Ascending aorta (tissue), 2 donors: ENCODE measurements at regions not wholly inside any gene's neighbourhood (a gene's known extent, or its start where the extent isn't known, plus 50 kb on each side); places are given as distances from the start of the nearest gene placed in this dataset.

Source experiments
- DNase-seq, 2 donors: peaks; one replicate each; pipeline ENCODE4 v3.0.0-alpha.2; 2019; ENCODE audit warnings: low spot score in 2 of 2
- H3K27ac ChIP-seq, 2 donors: fragments of 200-600 bp; sonication (generic); one replicate each; pipeline ENCODE4 v1.5.1; 2016 to 2017; ENCODE audit warnings: mild to moderate bottlenecking in 1 of 2
- H3K27me3 ChIP-seq: fragments of 200-600 bp; sonication (generic); one replicate; pipeline ENCODE4 v1.5.1; 2017
- H3K36me3 ChIP-seq, 2 donors: fragments of 200-600 bp; sonication (generic); one replicate each; pipeline ENCODE4 v1.5.1; 2016
- H3K4me1 ChIP-seq, 2 donors: fragments of 200-600 bp; sonication (generic); one replicate each; pipeline ENCODE4 v1.5.1; 2016 to 2017; ENCODE audit warnings: mild to moderate bottlenecking in 1 of 2
- H3K4me3 ChIP-seq, 2 donors: fragments of 200-600 bp; sonication (generic); one replicate each; pipeline ENCODE4 v1.5.1; 2016 to 2017; ENCODE audit warnings: mild to moderate bottlenecking in 1 of 2
- H3K9me3 ChIP-seq, 2 donors: fragments of 200-600 bp; sonication (generic); one replicate each; pipeline ENCODE4 v1.5.1; 2016
- intact Hi-C: fragments of 100-400 bp; cut with DNase I; formaldehyde crosslinking; loops from one replicate; pipeline ENCODE4 v1.15.1; 2023
- TF ChIP-seq, protein P1 (sequence below), 3 experiments: fragments of 200-600 bp in 2 of 3; fragments of 450-650 bp in 1 of 3; sonication (generic) in 2 of 3; IDR thresholded peaks; one replicate each; pipeline ENCODE4 v1.5.1; 2016 to 2019; ENCODE audit warnings: antibody characterized with exemption in 3 of 3, mild to moderate bottlenecking in 1 of 3, moderate library complexity in 1 of 3

DNA sequence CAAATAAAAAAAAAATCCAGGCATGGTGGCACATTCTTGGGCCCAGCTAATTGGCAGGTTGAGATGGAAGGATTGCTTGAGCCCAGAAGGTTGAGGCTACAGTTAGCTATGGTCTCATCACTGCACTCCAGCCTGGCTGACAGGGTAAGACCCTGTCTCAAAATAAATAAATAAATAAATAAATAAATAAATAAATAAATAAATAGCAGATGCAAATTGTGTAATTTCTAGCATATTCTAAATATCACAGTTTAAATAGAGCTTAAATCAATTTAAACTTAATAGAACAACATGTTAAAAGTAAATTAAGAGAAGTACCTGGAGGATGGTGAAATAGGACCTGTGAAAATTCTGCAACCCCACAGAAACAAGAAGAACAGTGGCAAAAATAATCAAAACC is 290.5 kb downstream of the TFEC start:
- H3K36me3 ChIP-seq = no peaks in the 10 kb centered on the region
- no peaks in the 10 kb centered on the region for H3K27me3 ChIP-seq
- DNase-seq = no peak
- intact Hi-C loops = no loop called here
- no peak overlapping the region for H3K4me3 ChIP-seq
- H3K27ac ChIP-seq = no peak overlapping the region
- no peaks in the 10 kb centered on the region for H3K4me1 ChIP-seq
- no peaks in the 10 kb centered on the region for H3K9me3 ChIP-seq
- TF ChIP-seq, protein P1, sequence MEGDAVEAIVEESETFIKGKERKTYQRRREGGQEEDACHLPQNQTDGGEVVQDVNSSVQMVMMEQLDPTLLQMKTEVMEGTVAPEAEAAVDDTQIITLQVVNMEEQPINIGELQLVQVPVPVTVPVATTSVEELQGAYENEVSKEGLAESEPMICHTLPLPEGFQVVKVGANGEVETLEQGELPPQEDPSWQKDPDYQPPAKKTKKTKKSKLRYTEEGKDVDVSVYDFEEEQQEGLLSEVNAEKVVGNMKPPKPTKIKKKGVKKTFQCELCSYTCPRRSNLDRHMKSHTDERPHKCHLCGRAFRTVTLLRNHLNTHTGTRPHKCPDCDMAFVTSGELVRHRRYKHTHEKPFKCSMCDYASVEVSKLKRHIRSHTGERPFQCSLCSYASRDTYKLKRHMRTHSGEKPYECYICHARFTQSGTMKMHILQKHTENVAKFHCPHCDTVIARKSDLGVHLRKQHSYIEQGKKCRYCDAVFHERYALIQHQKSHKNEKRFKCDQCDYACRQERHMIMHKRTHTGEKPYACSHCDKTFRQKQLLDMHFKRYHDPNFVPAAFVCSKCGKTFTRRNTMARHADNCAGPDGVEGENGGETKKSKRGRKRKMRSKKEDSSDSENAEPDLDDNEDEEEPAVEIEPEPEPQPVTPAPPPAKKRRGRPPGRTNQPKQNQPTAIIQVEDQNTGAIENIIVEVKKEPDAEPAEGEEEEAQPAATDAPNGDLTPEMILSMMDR (IDR thresholded peaks at IDR 0.05) = no peak

DNA sequence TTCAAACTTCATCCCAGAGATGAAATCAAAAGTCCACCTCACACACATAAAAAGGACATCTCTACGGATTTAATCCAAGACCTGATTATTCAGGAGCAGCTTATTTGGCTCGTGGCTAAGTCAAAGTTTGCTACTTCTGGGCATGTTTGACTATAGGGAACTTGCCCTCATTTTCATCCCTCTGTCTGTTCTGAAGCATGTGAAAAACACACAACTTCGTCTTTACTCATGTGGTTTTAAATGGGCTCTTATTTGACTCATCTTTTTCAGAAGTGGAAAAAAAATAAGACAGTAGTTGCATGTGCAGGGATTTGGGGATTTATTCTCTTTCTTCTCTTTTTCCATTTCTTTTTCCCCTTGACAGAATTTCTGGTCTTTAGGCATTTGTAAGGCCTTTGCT is 295.9 kb downstream of the TFEC start:
- Histone ChIP-seq H3K4me3 (no peak overlapping the region), H3K36me3 (no peaks in the 10 kb centered on the region), H3K4me1 (no peaks in the 10 kb centered on the region), H3K27ac (no peak overlapping the region), H3K9me3 (no peaks in the 10 kb centered on the region), H3K27me3 (no peaks in the 10 kb centered on the region)
- no peak for DNase-seq
- TF ChIP-seq, protein P1 (IDR thresholded peaks at IDR 0.05) = no peak
- intact Hi-C loops = no loop called here

DNA sequence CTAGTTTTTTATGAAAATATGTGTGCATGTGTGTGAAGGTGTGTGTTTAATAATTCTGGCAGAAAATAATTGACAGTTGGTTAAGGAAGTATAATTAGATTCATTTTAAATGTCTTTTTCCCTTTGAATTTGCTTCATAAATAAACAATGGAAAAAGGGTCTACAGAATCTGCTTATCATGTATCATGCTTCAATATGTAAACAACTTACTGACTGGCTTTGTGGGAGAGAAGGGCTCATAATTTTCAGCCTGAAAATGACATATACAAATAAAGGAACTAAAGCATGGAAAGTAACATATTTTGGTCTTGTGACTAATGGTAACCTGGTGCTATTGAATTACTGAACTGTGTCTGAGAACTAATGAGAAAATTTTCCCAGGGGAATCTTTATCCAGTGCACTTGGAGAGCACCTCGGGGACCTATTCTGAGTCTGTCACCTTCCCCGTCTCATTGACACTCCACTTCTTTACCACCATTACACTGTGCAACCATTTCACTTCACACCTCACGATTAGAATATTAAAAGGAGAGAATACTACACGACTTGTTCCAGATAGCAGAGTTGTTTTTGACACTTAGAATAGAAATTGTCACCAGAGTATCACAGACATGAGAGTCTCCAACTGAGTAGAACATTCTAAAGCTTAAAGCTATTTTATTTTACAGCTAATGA is 298.6 kb downstream of the TFEC start:
- no peak for DNase-seq
- Histone ChIP-seq H3K36me3 (no peaks in the 10 kb centered on the region), H3K27me3 (no peaks in the 10 kb centered on the region), H3K4me1 (no peaks in the 10 kb centered on the region), H3K27ac (no peak overlapping the region), H3K9me3 (no peaks in the 10 kb centered on the region), H3K4me3 (no peak overlapping the region)
- TF ChIP-seq, protein P1 (IDR thresholded peaks at IDR 0.05) = no peak
- intact Hi-C loops = no loop called here

GRCh38 chr7:115728518-115728917 is 302.0 kb downstream of the TFEC start:
- Histone ChIP-seq H3K4me3 (no peak overlapping the region), H3K36me3 (no peaks in the 10 kb centered on the region), H3K27ac (no peak overlapping the region), H3K27me3 (no peaks in the 10 kb centered on the region), H3K4me1 (no peaks in the 10 kb centered on the region), H3K9me3 (no peaks in the 10 kb centered on the region)
- no peak for DNase-seq
- intact Hi-C loops = no loop called here
- TF ChIP-seq, protein P1 (IDR thresholded peaks at IDR 0.05) = no peak

DNA sequence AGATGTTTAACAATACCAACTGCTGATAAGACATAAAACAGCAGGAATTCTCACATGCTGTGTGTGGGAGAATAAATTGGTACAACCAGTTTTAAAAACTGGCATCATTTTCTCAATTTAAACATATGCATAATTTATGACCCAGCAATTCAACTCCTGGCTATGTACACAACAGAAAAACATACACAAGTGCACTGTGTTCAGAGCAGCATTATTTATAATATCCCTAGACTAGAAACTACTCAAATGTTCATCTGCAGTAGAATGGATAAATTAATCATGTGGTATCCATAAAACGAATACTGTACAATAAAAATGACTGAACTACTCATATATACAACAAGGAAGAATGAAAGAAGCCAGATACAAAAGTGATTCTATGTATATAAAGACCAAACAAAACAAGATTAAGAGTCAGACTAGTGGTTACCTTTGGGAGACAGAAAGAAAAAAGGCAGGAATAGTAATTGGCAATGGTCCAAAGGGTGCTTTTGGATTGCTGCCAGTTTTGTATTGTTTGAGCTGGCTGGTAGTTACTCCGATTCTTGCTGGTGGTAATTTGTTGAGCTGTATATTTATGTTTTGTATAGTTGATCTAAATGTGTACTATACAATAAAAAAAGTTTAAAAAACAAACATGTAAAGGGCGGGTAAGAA is 306.0 kb downstream of the TFEC start:
- Histone ChIP-seq H3K4me1 (no peaks in the 10 kb centered on the region), H3K36me3 (no peaks in the 10 kb centered on the region), H3K4me3 (no peak overlapping the region), H3K9me3 (no peaks in the 10 kb centered on the region), H3K27me3 (no peaks in the 10 kb centered on the region), H3K27ac (no peak overlapping the region)
- TF ChIP-seq, protein P1 (IDR thresholded peaks at IDR 0.05) = no peak
- intact Hi-C loops = no loop called here
- no peak for DNase-seq
